Memory B cell (primary cell): ENCODE measurements at regions not wholly inside any gene's neighbourhood (a gene's known extent, or its start where the extent isn't known, plus 50 kb on each side); places are given as distances from the start of the nearest gene placed in this dataset.
A peak's percentile ranks its signal among the peaks of the same experiment; 100 is the strongest.

ENCODE experiments used
- ATAC-seq: fragments of 150-1000 bp; cut with Tn5 transposase; 2 replicates; pipeline ENCODE4 v1.10.0; 2021; ENCODE audit warnings: low read depth, mild to moderate bottlenecking, moderate library complexity
- DNase-seq, 2 donors: peaks; one replicate each; pipeline ENCODE4 v3.0.0; 2022; ENCODE audit warnings: low spot score in 2 of 2
- H3K27ac Mint-ChIP-seq: one replicate; pipeline ENCODE4 v1.8.0; 2022; ENCODE audit warnings: mild to moderate bottlenecking, moderate library complexity, mixed read lengths
- H3K27me3 Mint-ChIP-seq: one replicate; pipeline ENCODE4 v1.8.0; 2022; ENCODE audit warnings: mixed read lengths
- H3K36me3 Mint-ChIP-seq: one replicate; pipeline ENCODE4 v1.8.0; 2022; ENCODE audit warnings: mild to moderate bottlenecking, mixed read lengths
- H3K4me1 Mint-ChIP-seq: one replicate; pipeline ENCODE4 v1.8.0; 2022; ENCODE audit warnings: mixed read lengths
- H3K4me3 Mint-ChIP-seq: one replicate; pipeline ENCODE4 v1.8.0; 2022; ENCODE audit warnings: mild to moderate bottlenecking, moderate library complexity, mixed read lengths
- H3K9me3 Mint-ChIP-seq: one replicate; pipeline ENCODE4 v1.8.0; 2022; ENCODE audit warnings: mixed read lengths

GRCh38 chr2:18926631-18927524, 337.5 kb upstream of the NT5C1B start:
- no peak for ATAC-seq
- Mint-ChIP-seq H3K27ac (no peak overlapping the region), H3K36me3 (peaks cover 11% of the 10 kb centered on the region), H3K4me3 (no peak overlapping the region), H3K4me1 (no peaks in the 10 kb centered on the region), H3K9me3 (peaks cover 1% of the 10 kb centered on the region), H3K27me3 (no peaks in the 10 kb centered on the region)
- DNase-seq, result no peak

GRCh38 chr2:18925296-18925695, 335.9 kb upstream of the NT5C1B start:
- Mint-ChIP-seq H3K36me3 (peaks cover 15% of the 10 kb centered on the region), H3K27ac (no peak overlapping the region), H3K9me3 (peaks cover 1% of the 10 kb centered on the region), H3K27me3 (no peaks in the 10 kb centered on the region), H3K4me1 (no peaks in the 10 kb centered on the region), H3K4me3 (no peak overlapping the region)
- DNase-seq (no peak), ATAC-seq (no peak)

GRCh38 chr2:18924886-18925285, 335.5 kb upstream of the NT5C1B start:
- DNase-seq (no peak), ATAC-seq (no peak)
- H3K4me3 Mint-ChIP-seq, result no peak overlapping the region
- H3K4me1 Mint-ChIP-seq, result no peaks in the 10 kb centered on the region
- no peak overlapping the region for H3K27ac Mint-ChIP-seq
- H3K36me3 Mint-ChIP-seq, result peaks cover 17% of the 10 kb centered on the region
- H3K27me3 Mint-ChIP-seq, result no peaks in the 10 kb centered on the region
- peaks cover 1% of the 10 kb centered on the region for H3K9me3 Mint-ChIP-seq

GRCh38 chr2:18924386-18924785, 335.0 kb upstream of the NT5C1B start:
- DNase-seq (no peak), ATAC-seq (no peak)
- no peaks in the 10 kb centered on the region for H3K4me1 Mint-ChIP-seq
- H3K27me3 Mint-ChIP-seq, result no peaks in the 10 kb centered on the region
- peaks cover 17% of the 10 kb centered on the region for H3K36me3 Mint-ChIP-seq
- no peak overlapping the region for H3K4me3 Mint-ChIP-seq
- peaks cover 1% of the 10 kb centered on the region for H3K9me3 Mint-ChIP-seq
- no peak overlapping the region for H3K27ac Mint-ChIP-seq

GRCh38 chr2:18922276-18922675, 332.9 kb upstream of the NT5C1B start:
- Mint-ChIP-seq H3K36me3 (peaks cover 14% of the 10 kb centered on the region), H3K27ac (no peak overlapping the region), H3K4me1 (no peaks in the 10 kb centered on the region), H3K9me3 (peaks cover 1% of the 10 kb centered on the region), H3K27me3 (no peaks in the 10 kb centered on the region), H3K4me3 (no peak overlapping the region)
- ATAC-seq, result no peak
- no peak for DNase-seq

GRCh38 chr2:18918280-18918679, 328.9 kb upstream of the NT5C1B start:
- Mint-ChIP-seq H3K36me3 (peaks cover 9% of the 10 kb centered on the region), H3K27me3 (no peaks in the 10 kb centered on the region)
- ATAC-seq, result no peak

DNA sequence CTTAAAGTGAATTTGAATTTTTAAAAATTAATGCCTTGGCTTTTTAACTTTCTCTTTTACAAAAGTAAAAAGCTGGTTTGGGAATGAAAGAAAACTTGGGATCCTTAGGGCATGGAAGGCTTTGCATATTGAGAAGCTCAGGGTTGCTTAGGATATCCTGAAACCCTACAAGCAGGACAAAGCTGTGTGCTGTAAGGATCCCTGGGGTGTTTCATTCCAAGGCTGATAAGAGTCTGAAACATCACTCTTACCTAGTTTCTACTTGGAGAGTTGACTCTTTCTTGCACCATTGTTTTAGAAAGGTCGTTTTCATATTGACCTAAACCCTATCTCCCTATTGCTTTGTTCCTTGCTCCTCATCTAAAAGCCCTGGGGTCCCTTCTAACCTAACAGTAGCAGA, 325.9 kb upstream of the NT5C1B start:
- peaks cover 4% of the 10 kb centered on the region for H3K4me1 Mint-ChIP-seq
- no peak overlapping the region for H3K4me3 Mint-ChIP-seq
- DNase-seq (no peak), ATAC-seq (no peak)
- peaks cover 4% of the 10 kb centered on the region for H3K9me3 Mint-ChIP-seq
- peaks cover 9% of the 10 kb centered on the region for H3K27me3 Mint-ChIP-seq
- no peak overlapping the region for H3K27ac Mint-ChIP-seq
- peaks cover 1% of the 10 kb centered on the region for H3K36me3 Mint-ChIP-seq

More at GRCh38 chr2:18918280-18918679, 328.9 kb upstream of the NT5C1B start:
- no peak overlapping the region for H3K27ac Mint-ChIP-seq
- no peak overlapping the region for H3K4me3 Mint-ChIP-seq
- H3K9me3 Mint-ChIP-seq, result no peaks in the 10 kb centered on the region
- no peaks in the 10 kb centered on the region for H3K4me1 Mint-ChIP-seq
- DNase-seq, result no peak

DNA sequence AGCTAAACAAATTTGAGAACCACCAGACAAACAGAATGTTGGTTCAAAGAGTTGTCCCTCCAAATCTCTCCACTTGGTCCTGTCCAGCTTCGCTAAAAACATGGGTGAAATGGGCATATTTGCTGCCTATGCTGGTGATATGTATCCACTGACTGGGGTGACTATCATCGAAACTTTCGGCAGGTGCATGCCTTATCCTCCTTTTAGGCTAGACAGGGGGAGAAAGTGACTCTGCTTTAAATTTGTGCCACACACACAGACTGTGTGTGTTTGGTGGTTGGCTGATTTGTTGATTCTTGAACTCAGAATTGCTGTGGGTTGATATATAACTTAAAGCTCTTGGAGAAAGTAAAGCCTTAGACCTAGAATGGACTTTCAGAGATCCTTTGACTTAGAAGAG, 324.1 kb upstream of the NT5C1B start:
- no peak overlapping the region for H3K27ac Mint-ChIP-seq
- H3K27me3 Mint-ChIP-seq, result peaks cover 9% of the 10 kb centered on the region
- ATAC-seq (no peak), DNase-seq (no peak)
- H3K36me3 Mint-ChIP-seq, result peaks cover under 1% of the 10 kb centered on the region
- H3K4me1 Mint-ChIP-seq, result peaks cover 4% of the 10 kb centered on the region
- H3K9me3 Mint-ChIP-seq, result peaks cover 4% of the 10 kb centered on the region
- H3K4me3 Mint-ChIP-seq, result no peak overlapping the region

GRCh38 chr2:18912225-18912888, 323.0 kb upstream of the NT5C1B start:
- peaks cover 12% of the 10 kb centered on the region for H3K27me3 Mint-ChIP-seq
- H3K9me3 Mint-ChIP-seq, result peaks cover 4% of the 10 kb centered on the region
- H3K36me3 Mint-ChIP-seq, result peaks cover 2% of the 10 kb centered on the region
- no peak overlapping the region for H3K27ac Mint-ChIP-seq
- no peak for ATAC-seq
- peaks cover 4% of the 10 kb centered on the region for H3K4me1 Mint-ChIP-seq
- DNase-seq, result no peak
- H3K4me3 Mint-ChIP-seq, result no peak overlapping the region

GRCh38 chr2:18911416-18911815, 322.0 kb upstream of the NT5C1B start:
- peaks cover 9% of the 10 kb centered on the region for H3K4me1 Mint-ChIP-seq
- H3K27ac Mint-ChIP-seq, result no peak overlapping the region
- DNase-seq (no peak), ATAC-seq (no peak)
- H3K4me3 Mint-ChIP-seq, result no peak overlapping the region
- H3K9me3 Mint-ChIP-seq, result peaks cover 6% of the 10 kb centered on the region
- peaks cover 20% of the 10 kb centered on the region for H3K27me3 Mint-ChIP-seq
- H3K36me3 Mint-ChIP-seq, result peaks cover 7% of the 10 kb centered on the region

DNA sequence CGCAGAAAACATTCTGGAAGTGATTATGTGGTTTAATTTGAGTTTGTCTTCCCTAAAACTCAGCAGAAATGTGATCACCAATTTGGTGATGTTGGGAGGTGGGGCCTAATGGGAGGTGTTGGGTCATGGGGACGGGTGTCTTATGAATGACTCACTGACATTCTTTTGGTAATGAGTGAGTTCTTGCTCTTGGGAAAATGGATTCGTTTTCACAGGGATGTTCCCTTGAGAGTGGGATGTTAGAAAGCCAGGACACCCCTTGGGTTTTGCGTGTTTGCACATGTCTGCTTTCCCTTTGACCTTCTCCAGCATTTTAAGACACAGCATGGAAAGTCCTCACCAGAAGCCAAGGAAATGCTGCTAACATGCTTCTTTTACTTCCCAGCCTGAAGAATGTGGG, 321.5 kb upstream of the NT5C1B start:
- peaks cover 9% of the 10 kb centered on the region for H3K4me1 Mint-ChIP-seq
- DNase-seq, result no peak
- H3K9me3 Mint-ChIP-seq, result peaks cover 6% of the 10 kb centered on the region
- H3K36me3 Mint-ChIP-seq, result peaks cover 7% of the 10 kb centered on the region
- H3K27me3 Mint-ChIP-seq, result peaks cover 22% of the 10 kb centered on the region
- H3K4me3 Mint-ChIP-seq, result no peak overlapping the region
- ATAC-seq, result no peak
- no peak overlapping the region for H3K27ac Mint-ChIP-seq

GRCh38 chr2:18907937-18908336, 318.6 kb upstream of the NT5C1B start:
- Mint-ChIP-seq H3K9me3 (peaks cover 8% of the 10 kb centered on the region), H3K4me3 (no peak overlapping the region)

GRCh38 chr2:18907508-18907907, 318.1 kb upstream of the NT5C1B start:
- no peak for ATAC-seq

More at GRCh38 chr2:18907937-18908336, 318.6 kb upstream of the NT5C1B start:
- no peak overlapping the region for H3K27ac Mint-ChIP-seq
- H3K4me1 Mint-ChIP-seq, result peaks cover 12% of the 10 kb centered on the region
- no peak for ATAC-seq
- H3K36me3 Mint-ChIP-seq, result peaks cover 8% of the 10 kb centered on the region
- peaks cover 22% of the 10 kb centered on the region for H3K27me3 Mint-ChIP-seq
- no peak for DNase-seq

GRCh38 chr2:18903750-18904149, 314.4 kb upstream of the NT5C1B start:
- H3K36me3 Mint-ChIP-seq, result peaks cover 8% of the 10 kb centered on the region
- peaks cover 17% of the 10 kb centered on the region for H3K27me3 Mint-ChIP-seq
- peaks cover 11% of the 10 kb centered on the region for H3K4me1 Mint-ChIP-seq
- H3K27ac Mint-ChIP-seq, result no peak overlapping the region
- no peak overlapping the region for H3K4me3 Mint-ChIP-seq
- H3K9me3 Mint-ChIP-seq, result peaks cover 4% of the 10 kb centered on the region
- DNase-seq, result peak in 1 of 2 donors; percentile 5
- ATAC-seq, result peak; percentile 82

More at GRCh38 chr2:18907508-18907907, 318.1 kb upstream of the NT5C1B start:
- peaks cover 8% of the 10 kb centered on the region for H3K9me3 Mint-ChIP-seq
- no peak overlapping the region for H3K27ac Mint-ChIP-seq
- no peak for DNase-seq
- H3K4me1 Mint-ChIP-seq, result peaks cover 15% of the 10 kb centered on the region
- H3K27me3 Mint-ChIP-seq, result peaks cover 22% of the 10 kb centered on the region
- peaks cover 8% of the 10 kb centered on the region for H3K36me3 Mint-ChIP-seq
- H3K4me3 Mint-ChIP-seq, result no peak overlapping the region
